Endodermal cell (in vitro differentiated cells): ENCODE measurements at regions not wholly inside any gene's neighbourhood (a gene's known extent, or its start where the extent isn't known, plus 50 kb on each side); places are given as distances from the start of the nearest gene placed in this dataset.

Experiments used
- DNase-seq: peaks from one replicate; pipeline ENCODE4 v3.0.0-alpha.2; 2017
- H3K27ac ChIP-seq: 2 replicates; pipeline ENCODE4 v1.5.1; 2013; ENCODE audit warnings: mild to moderate bottlenecking, low read depth, low read length, moderate library complexity
- H3K27me3 ChIP-seq: 2 replicates; pipeline ENCODE4 v1.6.1; 2013; ENCODE audit warnings: mild to moderate bottlenecking, low read length, moderate library complexity; ENCODE audit not compliant: insufficient read depth, control insufficient read depth, poor library complexity, severe bottlenecking
- H3K36me3 ChIP-seq: 2 replicates; pipeline ENCODE4 v1.7.0; 2013; ENCODE audit warnings: mild to moderate bottlenecking, low read length, moderate library complexity; ENCODE audit not compliant: control insufficient read depth, insufficient read depth
- H3K4me1 ChIP-seq: one replicate; pipeline ENCODE4 v1.7.0; 2013; ENCODE audit warnings: low read length; ENCODE audit not compliant: control insufficient read depth, insufficient read depth
- H3K4me3 ChIP-seq: 2 replicates; pipeline ENCODE4 v1.5.1; 2013; ENCODE audit warnings: mild to moderate bottlenecking, low read length, moderate library complexity
- H3K9ac ChIP-seq: 2 replicates; pipeline ENCODE4 v1.6.1; 2013; ENCODE audit warnings: mild to moderate bottlenecking, low read length, moderate library complexity; ENCODE audit not compliant: poor library complexity, severe bottlenecking; ENCODE audit errors: extremely low read depth
- H3K9me3 ChIP-seq: 2 replicates; pipeline ENCODE4 v1.6.1; 2013; ENCODE audit warnings: mild to moderate bottlenecking, low read length, moderate library complexity; ENCODE audit not compliant: control insufficient read depth
- H3K27ac Mint-ChIP-seq: 2 replicates; pipeline ENCODE4 v1.8.0; 2020; ENCODE audit warnings: mixed read lengths
- H3K27me3 Mint-ChIP-seq: 2 replicates; pipeline ENCODE4 v1.8.0; 2021; ENCODE audit warnings: mild to moderate bottlenecking, mixed read lengths; ENCODE audit not compliant: insufficient read depth
- H3K36me3 Mint-ChIP-seq: 2 replicates; pipeline ENCODE4 v1.8.0; 2020; ENCODE audit warnings: low read depth, mixed read lengths
- H3K4me1 Mint-ChIP-seq: 2 replicates; pipeline ENCODE4 v1.8.0; 2020; ENCODE audit warnings: mixed read lengths
- H3K4me3 Mint-ChIP-seq: 2 replicates; pipeline ENCODE4 v1.8.0; 2020; ENCODE audit warnings: mild to moderate bottlenecking, moderate library complexity, mixed read lengths
- H3K9me3 Mint-ChIP-seq: 2 replicates; pipeline ENCODE4 v1.8.0; 2020; ENCODE audit warnings: mild to moderate bottlenecking, mixed read lengths
- WGBS, 2 experiments: methylation state at CpG; one replicate each; pipeline versions ENCODE4 v1.1.5 to v1.1.7; 2013; ENCODE audit warnings: missing lambda C conversion rate in 2 of 2, mixed read lengths in 1 of 2; ENCODE audit not compliant: insufficient coverage in 1 of 2, insufficient read length in 1 of 2; 5-methylcytosine and 5-hydroxymethylcytosine counted together
- TF ChIP-seq, protein P1 (sequence below): fragments of 200-600 bp; sonication (generic); conservative IDR thresholded peaks from 2 replicates; pipeline ENCODE4 v1.5.0; 2021; ENCODE audit warnings: antibody characterized with exemption, mild to moderate bottlenecking

DNA sequence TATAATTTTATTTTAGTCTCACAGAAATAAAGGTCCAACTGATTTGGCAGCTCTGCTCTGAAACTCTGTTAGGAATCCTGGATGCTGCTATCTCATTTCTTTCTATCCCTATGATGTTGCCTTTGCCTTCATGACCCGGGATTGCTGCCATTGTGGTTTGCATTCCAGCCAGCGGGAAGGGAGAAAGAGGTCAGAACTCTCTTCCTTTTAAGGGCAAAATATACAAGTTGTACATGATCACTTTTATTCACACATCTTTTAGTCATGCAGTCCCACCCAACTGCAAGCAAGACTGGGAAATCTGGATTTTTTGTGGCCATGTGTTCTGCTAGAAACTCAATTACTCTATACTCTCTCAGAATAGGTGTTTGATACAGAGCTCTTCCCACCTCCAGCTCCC is 263.1 kb upstream of the ZFP64 start:
- Mint-ChIP-seq H3K27ac (no peak overlapping the region), H3K27me3 (no peaks in the 10 kb centered on the region), H3K36me3 (no peaks in the 10 kb centered on the region), H3K4me1 (peaks cover 3% of the 10 kb centered on the region), H3K4me3 (no peak overlapping the region), H3K9me3 (no peaks in the 10 kb centered on the region)
- no peaks in the 10 kb centered on the region for H3K36me3 ChIP-seq
- H3K4me1 ChIP-seq = no peaks in the 10 kb centered on the region
- H3K4me3 ChIP-seq = no peak overlapping the region
- 71 to 77% methylated on average over 1 to 2 of the region's 2 CpGs for WGBS, 2 experiments
- no peaks in the 10 kb centered on the region for H3K9me3 ChIP-seq
- no peak for DNase-seq
- H3K9ac ChIP-seq = no peak overlapping the region
- H3K27ac ChIP-seq = no peak overlapping the region
- no peaks in the 10 kb centered on the region for H3K27me3 ChIP-seq
- TF ChIP-seq, protein P1, sequence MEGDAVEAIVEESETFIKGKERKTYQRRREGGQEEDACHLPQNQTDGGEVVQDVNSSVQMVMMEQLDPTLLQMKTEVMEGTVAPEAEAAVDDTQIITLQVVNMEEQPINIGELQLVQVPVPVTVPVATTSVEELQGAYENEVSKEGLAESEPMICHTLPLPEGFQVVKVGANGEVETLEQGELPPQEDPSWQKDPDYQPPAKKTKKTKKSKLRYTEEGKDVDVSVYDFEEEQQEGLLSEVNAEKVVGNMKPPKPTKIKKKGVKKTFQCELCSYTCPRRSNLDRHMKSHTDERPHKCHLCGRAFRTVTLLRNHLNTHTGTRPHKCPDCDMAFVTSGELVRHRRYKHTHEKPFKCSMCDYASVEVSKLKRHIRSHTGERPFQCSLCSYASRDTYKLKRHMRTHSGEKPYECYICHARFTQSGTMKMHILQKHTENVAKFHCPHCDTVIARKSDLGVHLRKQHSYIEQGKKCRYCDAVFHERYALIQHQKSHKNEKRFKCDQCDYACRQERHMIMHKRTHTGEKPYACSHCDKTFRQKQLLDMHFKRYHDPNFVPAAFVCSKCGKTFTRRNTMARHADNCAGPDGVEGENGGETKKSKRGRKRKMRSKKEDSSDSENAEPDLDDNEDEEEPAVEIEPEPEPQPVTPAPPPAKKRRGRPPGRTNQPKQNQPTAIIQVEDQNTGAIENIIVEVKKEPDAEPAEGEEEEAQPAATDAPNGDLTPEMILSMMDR = no peak

DNA sequence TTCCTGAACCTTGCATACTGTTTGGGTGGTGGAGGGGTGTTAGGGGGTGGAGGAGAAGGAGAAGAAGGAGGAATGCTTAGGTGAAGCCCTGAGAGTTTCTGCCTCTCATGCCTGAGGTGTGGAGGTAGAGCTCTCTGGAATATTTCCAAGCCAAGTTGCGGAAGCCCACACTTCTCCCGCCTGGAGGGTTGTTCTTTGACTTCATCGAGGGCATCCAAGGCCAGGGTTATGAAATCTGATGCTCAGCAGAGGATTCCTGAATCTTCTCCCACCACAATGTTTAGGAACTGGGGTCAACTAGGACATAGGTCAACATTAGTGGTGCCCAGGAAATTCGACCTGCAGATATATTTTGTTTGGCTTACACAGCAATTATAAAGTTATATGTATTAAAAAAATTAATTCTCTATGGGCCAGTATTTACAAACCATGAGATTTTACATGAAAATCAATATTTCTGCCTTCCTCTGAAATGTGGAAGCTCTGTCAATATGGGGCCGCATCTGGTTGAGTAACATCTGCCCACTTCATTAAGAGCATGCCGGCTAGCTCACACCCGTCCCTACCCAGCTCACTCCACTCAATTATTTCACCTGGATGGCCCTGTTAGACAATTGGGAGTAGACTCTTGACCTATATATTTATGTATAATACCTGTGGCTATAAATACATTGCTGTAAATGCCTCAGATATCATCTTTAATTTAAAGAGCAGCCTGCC is 257.1 kb upstream of the ZFP64 start:
- Mint-ChIP-seq H3K4me1 (peaks cover 3% of the 10 kb centered on the region), H3K9me3 (no peaks in the 10 kb centered on the region), H3K4me3 (no peak overlapping the region), H3K36me3 (no peaks in the 10 kb centered on the region), H3K27ac (no peak overlapping the region), H3K27me3 (peaks cover 9% of the 10 kb centered on the region)
- Histone ChIP-seq H3K27me3 (peaks cover 13% of the 10 kb centered on the region), H3K36me3 (no peaks in the 10 kb centered on the region), H3K9me3 (no peaks in the 10 kb centered on the region), H3K9ac (no peak overlapping the region), H3K4me1 (no peaks in the 10 kb centered on the region), H3K4me3 (no peak overlapping the region), H3K27ac (no peak overlapping the region)
- TF ChIP-seq, protein P1 = no peak
- WGBS, 2 experiments = 88 to 92% methylated on average over 2 to 6 of the region's 7 CpGs
- no peak for DNase-seq

DNA sequence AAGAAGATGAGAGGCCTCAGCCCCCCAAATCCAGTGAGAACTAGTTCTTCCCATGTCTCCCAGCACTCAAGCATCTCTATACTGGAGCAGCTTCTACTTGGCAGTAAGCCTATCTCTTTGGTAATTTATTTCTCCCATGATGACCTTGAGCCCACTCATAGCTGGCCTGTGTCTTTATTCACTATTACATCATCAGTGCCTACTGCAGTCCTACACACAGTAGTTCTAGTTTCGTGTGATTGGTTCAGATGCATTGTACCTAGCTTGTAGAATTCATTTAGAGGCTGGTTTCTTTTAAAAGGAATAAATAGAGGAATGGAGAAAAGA is 255.6 kb upstream of the ZFP64 start:
- peaks cover 3% of the 10 kb centered on the region for H3K4me1 Mint-ChIP-seq
- no peak overlapping the region for H3K9ac ChIP-seq
- TF ChIP-seq, protein P1 = no peak
- no peak overlapping the region for H3K4me3 ChIP-seq
- H3K27me3 Mint-ChIP-seq = peaks cover 23% of the 10 kb centered on the region
- WGBS, 2 experiments = 100% methylated on average over 1 of the region's 1 CpG; no CpG with 5 or more reads in 1 of the 2 experiments
- no peaks in the 10 kb centered on the region for H3K9me3 Mint-ChIP-seq
- H3K4me1 ChIP-seq = no peaks in the 10 kb centered on the region
- H3K9me3 ChIP-seq = no peaks in the 10 kb centered on the region
- H3K27ac ChIP-seq = no peak overlapping the region
- peaks cover 27% of the 10 kb centered on the region for H3K27me3 ChIP-seq
- H3K4me3 Mint-ChIP-seq = no peak overlapping the region
- no peak for DNase-seq
- no peak overlapping the region for H3K27ac Mint-ChIP-seq
- H3K36me3 Mint-ChIP-seq = no peaks in the 10 kb centered on the region
- H3K36me3 ChIP-seq = no peaks in the 10 kb centered on the region
